ENCODE measurements at regions not wholly inside any gene's neighbourhood (a gene's known extent, or its start where the extent isn't known, plus 50 kb on each side); places are given as distances from the start of the nearest gene placed in this dataset.

DNA sequence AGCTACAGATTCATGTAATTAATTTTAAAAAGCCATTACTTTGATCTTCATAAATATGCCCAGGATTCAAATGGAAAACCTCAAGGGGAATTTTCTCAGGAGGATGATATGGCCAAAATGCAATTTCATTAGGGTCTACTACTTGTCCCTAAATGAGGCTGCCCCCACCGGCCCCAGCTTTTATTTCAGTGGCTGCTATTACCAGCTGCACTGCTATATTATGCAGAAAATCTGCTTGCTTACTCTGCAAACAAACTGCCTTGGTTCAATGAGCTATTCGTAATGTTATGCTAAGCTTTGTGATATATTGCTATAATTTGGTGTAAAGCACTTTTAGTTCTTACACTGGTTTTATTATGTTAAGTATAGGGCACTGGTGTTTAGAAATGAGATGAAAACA is 137.3 kb upstream of the TMTC4 start:
- TF ChIP-seq RAD21 (IDR thresholded peaks at IDR 0.05 in 1 of 2, conservative IDR thresholded peaks at IDR 0.05 in 1 of 2; ENCODE audit: low read depth in 2 of 2, low read length in 2 of 2), result no peak
- TF ChIP-seq POLR2AphosphoS5 (IDR thresholded peaks at IDR 0.05; ENCODE audit: low read depth, low read length), result no peak
- TF ChIP-seq, protein P1, sequence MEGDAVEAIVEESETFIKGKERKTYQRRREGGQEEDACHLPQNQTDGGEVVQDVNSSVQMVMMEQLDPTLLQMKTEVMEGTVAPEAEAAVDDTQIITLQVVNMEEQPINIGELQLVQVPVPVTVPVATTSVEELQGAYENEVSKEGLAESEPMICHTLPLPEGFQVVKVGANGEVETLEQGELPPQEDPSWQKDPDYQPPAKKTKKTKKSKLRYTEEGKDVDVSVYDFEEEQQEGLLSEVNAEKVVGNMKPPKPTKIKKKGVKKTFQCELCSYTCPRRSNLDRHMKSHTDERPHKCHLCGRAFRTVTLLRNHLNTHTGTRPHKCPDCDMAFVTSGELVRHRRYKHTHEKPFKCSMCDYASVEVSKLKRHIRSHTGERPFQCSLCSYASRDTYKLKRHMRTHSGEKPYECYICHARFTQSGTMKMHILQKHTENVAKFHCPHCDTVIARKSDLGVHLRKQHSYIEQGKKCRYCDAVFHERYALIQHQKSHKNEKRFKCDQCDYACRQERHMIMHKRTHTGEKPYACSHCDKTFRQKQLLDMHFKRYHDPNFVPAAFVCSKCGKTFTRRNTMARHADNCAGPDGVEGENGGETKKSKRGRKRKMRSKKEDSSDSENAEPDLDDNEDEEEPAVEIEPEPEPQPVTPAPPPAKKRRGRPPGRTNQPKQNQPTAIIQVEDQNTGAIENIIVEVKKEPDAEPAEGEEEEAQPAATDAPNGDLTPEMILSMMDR (IDR thresholded peaks at IDR 0.05; ENCODE audit: control extremely low read depth in 1 of 3, insufficient read depth in 1 of 3, low read depth in 1 of 3, low read length in 3 of 3), result no peak
- no peak for TF ChIP-seq ZNF274 (IDR thresholded peaks at IDR 0.05; ENCODE audit: borderline replicate concordance, extremely low read depth, low read length)
- no peak for TF ChIP-seq EZH2 (IDR thresholded peaks at IDR 0.05; ENCODE audit: low read depth, low read length, severe bottlenecking)
- TF ChIP-seq EGR1 (IDR thresholded peaks at IDR 0.05; ENCODE audit: borderline replicate concordance, low read depth, low read length), result no peak
- no peak for TF ChIP-seq JUND (IDR thresholded peaks at IDR 0.05; ENCODE audit: low read length)
- TF ChIP-seq MAX (IDR thresholded peaks at IDR 0.05), result no peak
